NCI-H1930 (cell line): ENCODE measurements at regions not wholly inside any gene's neighbourhood (a gene's known extent, or its start where the extent isn't known, plus 50 kb on each side); places are given as distances from the start of the nearest gene placed in this dataset.
A peak's percentile ranks its signal among the peaks of the same experiment; 100 is the strongest.

ENCODE experiments used
- DNase-seq, 2 experiments: peaks; one replicate each; lab custom pipeline; 2025; lab: John Stamatoyannopoulos, UW

GRCh38 chr1:88003255-88003654, 674.6 kb downstream of the LMO4 start:
- no peak for DNase-seq

GRCh38 chr1:88009916-88010315, 674.2 kb upstream of the PKN2 start:
- no peak for DNase-seq

- no peak for DNase-seq
These were observed 670.6 kb upstream of the PKN2 start for GRCh38 chr1:88013485-88013884.

- no peak for DNase-seq
These were observed 669.9 kb upstream of the PKN2 start for GRCh38 chr1:88014131-88014530.

DNA sequence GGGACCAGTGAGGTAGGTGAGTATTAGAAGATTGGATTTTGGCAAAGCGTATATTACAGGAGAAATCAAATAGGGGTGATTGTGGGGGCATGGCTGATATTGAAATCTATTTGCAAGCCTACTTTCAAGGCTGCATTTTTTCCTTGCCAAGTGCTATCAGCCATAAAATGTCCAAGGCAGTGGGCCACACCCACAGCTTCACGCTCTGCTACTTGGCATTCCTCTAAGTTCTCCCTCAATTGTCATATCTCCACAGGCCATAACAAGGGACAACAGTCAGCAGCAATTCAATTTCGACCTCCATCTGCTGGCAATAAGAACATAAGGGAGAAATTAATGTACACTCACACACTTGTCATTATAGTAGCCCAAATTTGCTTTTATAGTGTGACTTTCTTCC, 667.1 kb upstream of the PKN2 start:
- DNase-seq: no peak

DNA sequence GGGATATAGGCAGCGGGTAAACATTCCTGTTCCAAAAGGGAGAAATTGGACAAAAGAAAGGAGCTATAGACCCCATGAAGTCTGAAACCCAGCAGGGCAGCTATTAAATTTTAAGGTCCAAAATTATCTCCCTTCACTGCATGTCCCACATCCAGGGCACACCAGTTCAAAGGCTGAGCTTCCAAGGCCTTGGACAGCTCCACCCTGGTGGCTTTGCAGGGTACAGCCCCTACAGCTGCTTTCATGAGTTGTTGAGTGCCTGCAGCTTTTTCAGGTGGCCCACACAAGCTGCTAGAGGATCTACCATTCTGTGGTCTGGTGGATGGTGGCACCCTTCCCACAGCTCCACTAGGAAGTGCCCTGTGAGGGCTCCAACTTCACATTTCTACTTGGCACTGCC, 662.5 kb upstream of the PKN2 start:
- DNase-seq: no peak

DNA sequence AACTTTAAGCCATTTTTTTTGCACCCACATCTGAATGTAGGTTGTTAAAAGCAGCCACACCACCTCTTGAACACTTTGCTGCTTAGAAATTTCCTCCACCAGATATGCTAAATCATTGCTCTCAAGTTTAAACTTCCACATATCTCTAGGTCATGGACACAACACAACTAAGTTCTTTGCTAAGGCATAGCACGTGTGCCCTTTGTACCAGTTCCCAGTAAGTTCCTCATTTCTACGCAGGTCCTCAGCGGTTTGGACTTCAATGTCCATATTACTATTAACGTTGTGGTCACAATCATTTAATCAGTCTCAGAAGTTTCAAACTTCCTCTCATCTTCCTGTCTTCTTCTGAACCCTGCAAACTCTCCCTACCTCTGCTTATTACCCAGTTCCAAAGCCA, 661.6 kb upstream of the PKN2 start:
- no peak for DNase-seq

GRCh38 chr1:88029142-88029541, 654.9 kb upstream of the PKN2 start:
- DNase-seq: no peak

DNA sequence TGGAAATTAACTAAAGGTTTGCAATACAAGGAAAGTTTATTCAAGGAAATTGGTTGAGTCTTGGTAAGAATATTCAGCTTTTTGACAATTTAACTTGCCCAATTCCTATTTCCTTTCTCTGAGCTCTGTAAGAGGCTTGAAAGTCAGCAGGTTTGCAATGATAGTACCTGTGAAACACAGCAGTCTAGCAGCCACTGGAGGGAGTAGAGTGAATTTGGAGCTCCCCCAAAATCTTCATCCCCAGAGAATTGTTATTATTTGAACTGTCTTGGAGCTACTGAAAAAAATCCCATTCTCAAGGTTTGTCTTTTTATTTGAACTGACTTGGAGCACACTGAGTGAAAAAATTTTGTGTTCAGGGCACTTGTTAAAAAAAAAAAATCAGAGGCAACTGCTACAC, 654.2 kb upstream of the PKN2 start:
- DNase-seq: no peak

GRCh38 chr1:88035578-88035977, 648.5 kb upstream of the PKN2 start:
- DNase-seq: no peak

- DNase-seq: no peak
These were observed 647.6 kb upstream of the PKN2 start for GRCh38 chr1:88036345-88037014.

DNA sequence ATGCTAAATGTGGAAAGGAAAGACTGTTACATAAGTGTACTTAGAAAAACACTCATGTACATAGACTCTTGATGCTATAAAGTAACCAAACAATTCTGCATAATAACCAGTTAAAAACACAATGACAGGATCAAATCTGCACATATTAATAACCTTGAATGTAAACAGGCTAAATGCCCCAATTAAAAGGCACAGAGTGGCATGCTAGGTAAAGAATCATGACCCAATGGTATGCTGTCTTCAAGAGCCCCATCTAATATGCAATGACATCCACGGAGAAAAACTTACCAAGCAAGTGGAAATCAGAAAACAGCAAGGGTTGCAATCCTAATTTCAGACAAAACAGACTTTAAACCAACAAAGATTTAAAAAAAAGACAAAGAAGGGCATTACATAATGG, 644.8 kb upstream of the PKN2 start:
- DNase-seq: no peak

GRCh38 chr1:88043834-88044233, 640.2 kb upstream of the PKN2 start:
- DNase-seq: no peak

DNA sequence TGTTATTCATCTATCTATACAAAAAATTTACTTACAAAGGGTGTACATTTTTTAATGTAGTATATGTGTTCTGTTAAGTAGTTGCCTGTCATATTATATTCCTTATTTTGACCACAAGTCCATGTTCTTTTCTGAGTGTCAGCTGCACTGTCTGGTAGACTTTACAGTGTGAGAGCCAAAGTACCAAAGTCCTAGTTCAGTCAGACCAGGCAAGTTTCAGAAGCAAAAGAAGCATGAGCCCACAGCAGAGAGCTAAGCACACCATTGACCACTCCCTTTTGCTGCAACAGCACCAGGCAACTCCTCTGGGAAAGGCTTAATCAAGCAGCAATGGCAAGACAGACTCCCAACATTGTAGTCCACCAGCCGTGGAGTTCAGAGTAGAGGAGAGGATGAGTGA, 631.9 kb upstream of the PKN2 start:
- no peak for DNase-seq

- DNase-seq: no peak
These were observed 631.0 kb upstream of the PKN2 start for GRCh38 chr1:88053065-88053464.

DNA sequence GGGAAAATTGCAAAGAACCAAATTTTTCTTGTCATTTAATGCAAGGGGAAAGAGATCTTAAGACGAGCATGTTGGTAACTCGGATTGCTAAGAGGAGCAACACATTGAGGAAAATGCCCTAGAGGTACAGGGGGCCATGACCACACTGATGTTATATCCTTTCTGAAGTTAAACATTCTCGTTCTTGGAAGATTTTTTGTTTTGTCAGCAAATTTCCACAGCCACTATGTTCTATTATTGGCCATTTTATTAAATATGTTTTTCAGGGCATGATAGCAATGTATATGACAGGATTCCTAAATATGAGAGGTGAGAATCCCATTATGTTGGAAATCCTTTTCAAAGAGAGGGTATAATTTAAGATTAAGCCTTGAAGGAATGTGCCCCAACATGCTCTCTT, 627.2 kb upstream of the PKN2 start:
- no peak for DNase-seq

DNA sequence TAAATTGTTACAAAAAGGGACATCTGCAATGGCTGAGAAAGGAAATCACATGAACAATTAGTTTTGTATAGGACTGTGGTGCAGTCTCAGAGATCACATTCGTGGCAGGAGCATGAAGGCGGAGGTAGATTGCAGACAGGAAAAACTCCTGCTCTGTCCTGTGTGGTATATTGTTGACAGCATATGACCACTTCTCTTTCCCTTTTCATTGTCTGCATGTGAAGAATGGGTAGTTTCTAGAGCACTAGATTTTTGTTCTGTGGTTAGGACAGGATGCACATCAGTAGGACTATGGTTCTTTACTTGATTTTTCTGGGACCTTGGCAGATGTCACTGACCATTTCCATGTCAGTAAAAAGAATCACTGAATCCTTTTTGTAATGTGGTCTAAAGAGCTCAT, 625.9 kb upstream of the PKN2 start:
- no peak for DNase-seq

GRCh38 chr1:88060112-88060673, 623.9 kb upstream of the PKN2 start:
- no peak for DNase-seq

DNA sequence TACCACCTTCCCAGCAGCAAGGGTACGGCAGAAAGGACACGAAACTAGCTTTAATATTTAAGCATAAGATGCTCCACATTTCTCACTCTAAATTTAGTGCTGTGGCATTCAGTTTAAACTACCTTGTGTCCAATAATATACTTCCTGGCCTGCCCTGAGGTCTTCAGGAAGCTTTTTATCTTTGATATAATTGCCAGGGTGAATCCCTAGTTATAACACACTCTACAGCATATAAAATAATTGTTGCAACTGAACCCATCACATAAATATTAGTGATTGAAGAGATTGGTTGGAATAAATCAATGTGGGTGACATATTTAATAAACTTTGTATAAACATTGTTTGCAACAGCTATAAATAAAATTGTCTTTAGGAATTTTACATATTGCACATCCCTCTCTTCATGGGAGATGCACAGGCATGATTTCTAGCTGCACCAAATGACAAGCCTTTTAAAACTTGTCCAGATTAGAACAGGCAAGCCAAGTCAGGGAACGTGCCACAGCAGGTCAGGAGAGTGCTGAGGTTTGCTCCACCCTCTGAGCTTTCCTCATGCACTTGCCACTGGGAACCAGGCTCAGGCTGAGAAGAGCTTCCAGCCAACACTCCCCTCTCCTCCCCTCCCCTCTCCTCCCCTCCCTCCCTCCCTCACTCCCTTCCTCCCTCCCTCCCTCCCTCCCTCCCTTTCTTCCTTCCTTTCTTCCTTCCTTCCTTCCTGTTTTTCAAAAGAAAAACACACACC, 623.2 kb upstream of the PKN2 start:
- DNase-seq: no peak

DNA sequence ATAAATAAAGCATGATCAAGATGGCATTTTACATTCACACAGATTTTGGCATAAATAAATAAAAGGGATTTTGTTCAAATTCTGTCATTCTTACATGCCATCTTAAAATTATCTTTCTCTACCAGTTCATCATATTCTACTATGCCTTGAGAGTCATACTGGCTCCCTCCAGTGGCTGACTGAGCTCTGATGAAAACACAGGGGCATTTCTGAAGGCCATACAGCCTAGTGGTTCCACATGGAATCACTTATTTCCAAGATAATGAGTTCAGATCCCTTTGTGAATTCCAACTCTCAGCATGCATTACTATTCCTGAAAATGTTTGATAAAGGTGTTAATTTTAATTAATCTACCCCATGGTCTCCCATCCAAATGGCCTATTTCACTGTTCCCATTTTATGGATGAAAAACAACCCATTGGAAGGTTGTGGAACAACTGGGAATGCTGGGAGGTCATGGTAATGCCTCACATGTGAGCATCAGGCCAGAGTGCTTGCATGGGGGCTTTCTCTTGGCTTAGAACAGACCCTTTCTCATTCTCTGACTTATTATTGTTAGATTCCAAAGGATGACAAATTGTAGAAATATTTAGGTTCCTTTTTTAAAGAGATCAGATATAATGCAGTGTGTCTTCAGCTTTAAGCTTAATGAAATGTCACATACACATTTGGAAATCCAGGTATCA, 622.4 kb upstream of the PKN2 start:
- peak; percentile 9 to 17 for DNase-seq

GRCh38 chr1:88062650-88063153, 621.4 kb upstream of the PKN2 start:
- no peak for DNase-seq

DNA sequence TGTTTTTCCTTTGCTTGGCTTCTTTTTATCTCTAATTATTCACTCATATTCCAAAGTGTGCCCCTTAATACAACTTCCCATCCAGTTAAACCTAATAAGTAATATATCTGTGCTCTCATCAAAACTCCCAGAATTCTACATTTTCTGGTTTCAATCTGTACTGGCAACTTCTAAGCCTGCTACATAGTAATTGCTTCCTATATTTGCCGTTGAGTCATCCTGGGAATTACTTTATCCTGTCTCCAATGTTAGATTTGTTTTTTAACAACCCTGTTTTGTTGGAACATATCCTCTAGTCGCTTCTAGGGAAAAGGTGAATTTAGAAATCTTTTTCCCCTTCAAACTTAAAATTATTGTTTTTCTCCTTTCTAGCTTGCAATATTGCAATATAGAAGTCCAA, 620.5 kb upstream of the PKN2 start:
- no peak for DNase-seq
